GM10266 (cell line): ENCODE measurements at regions not wholly inside any gene's neighbourhood (a gene's known extent, or its start where the extent isn't known, plus 50 kb on each side); places are given as distances from the start of the nearest gene placed in this dataset.

ENCODE experiments used
- DNase-seq: peaks from one replicate; pipeline ENCODE4 v3.0.0; 2012; ENCODE audit errors: extremely low spot score
- CTCF ChIP-seq: IDR thresholded peaks from 2 replicates; pipeline ENCODE4 v1.5.1; 2012; ENCODE audit warnings: mild to moderate bottlenecking, low read depth; ENCODE audit not compliant: control insufficient read depth, insufficient read depth; ENCODE audit errors: missing control alignments

- TF ChIP-seq CTCF, result no peak
- no peak for DNase-seq
These were observed 140.5 kb upstream of the OPRM1 start for GRCh38 chr6:153898360-153899059.

- no peak for DNase-seq
- no peak for TF ChIP-seq CTCF
These were observed 156.6 kb upstream of the OPRM1 start for GRCh38 chr6:153882411-153882810.

- no peak for TF ChIP-seq CTCF
- DNase-seq, result no peak
These were observed 165.5 kb upstream of the OPRM1 start for GRCh38 chr6:153873541-153873940.

GRCh38 chr6:153872946-153873345 lies 166.1 kb upstream of the OPRM1 start:
- no peak for TF ChIP-seq CTCF
- DNase-seq, result no peak

GRCh38 chr6:153862927-153863326 lies 176.1 kb upstream of the OPRM1 start:
- no peak for DNase-seq
- TF ChIP-seq CTCF, result no peak

GRCh38 chr6:153862139-153862538 lies 176.9 kb upstream of the OPRM1 start:
- no peak for TF ChIP-seq CTCF
- no peak for DNase-seq

GRCh38 chr6:153858529-153858928 lies 180.5 kb upstream of the OPRM1 start:
- DNase-seq, result no peak
- no peak for TF ChIP-seq CTCF
